T47D (cell line): ENCODE measurements at regions not wholly inside any gene's neighbourhood (a gene's known extent, or its start where the extent isn't known, plus 50 kb on each side); places are given as distances from the start of the nearest gene placed in this dataset.

ENCODE experiments used
- DNase-seq, 2 experiments: peaks; one replicate each; pipeline versions ENCODE4 v3.0.0 to v3.0.0-alpha.2; 2011 to 2012; ENCODE audit warnings: low read depth in 1 of 2, low spot score in 1 of 2
- JUND ChIP-seq: IDR thresholded peaks from 2 replicates; pipeline ENCODE4 v1.6.1; 2012; ENCODE audit warnings: low read depth
- in situ Hi-C: cut with HindIII; loops from 2 replicates; pipeline ENCODE4 v1.10.0; 2016; ENCODE audit warnings: low sequenced_read_pairs, low pct_unique_long_range_greater_than_20kb

DNA sequence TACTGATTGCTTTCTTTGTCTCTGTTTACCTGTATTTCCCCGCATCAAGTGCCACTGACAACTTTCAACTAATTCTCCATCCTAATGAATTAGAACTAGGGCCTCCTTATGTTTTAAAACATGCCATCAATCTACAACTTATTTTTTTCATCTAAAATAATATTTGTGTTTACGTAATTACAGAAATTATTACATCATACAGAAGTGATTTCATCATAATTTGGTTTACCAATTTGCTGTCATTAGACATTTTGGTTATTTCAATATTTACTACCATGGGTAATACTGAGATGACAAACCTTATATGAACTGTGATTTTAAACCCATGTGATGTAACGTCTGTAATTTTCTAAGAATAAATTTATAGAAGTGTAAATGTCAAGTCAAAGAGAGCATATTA is 468.0 kb upstream of the IL12A start:
- TF ChIP-seq JUND: no peak
- in situ Hi-C loops: no loop called here
- no peak for DNase-seq

DNA sequence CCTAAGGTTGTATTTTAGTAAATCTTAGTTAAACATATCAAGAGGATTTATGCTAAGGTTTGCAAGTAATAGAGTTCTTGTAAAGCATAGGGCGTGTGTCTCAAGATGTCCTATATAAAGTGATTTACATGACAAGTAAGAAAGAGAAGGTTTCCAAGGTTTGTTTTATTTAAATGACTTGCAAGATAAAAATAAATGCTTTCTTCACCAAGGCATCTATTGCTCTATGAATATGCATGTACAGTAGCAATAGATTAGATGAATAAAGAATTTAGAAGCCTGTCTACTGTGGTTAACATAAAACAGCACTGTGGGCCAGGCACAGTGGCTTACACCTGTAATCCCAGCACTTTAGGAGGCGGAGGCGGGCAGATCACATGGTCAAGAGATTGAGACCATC is 466.4 kb upstream of the IL12A start:
- in situ Hi-C loops: no loop called here
- no peak for DNase-seq
- no peak for TF ChIP-seq JUND

DNA sequence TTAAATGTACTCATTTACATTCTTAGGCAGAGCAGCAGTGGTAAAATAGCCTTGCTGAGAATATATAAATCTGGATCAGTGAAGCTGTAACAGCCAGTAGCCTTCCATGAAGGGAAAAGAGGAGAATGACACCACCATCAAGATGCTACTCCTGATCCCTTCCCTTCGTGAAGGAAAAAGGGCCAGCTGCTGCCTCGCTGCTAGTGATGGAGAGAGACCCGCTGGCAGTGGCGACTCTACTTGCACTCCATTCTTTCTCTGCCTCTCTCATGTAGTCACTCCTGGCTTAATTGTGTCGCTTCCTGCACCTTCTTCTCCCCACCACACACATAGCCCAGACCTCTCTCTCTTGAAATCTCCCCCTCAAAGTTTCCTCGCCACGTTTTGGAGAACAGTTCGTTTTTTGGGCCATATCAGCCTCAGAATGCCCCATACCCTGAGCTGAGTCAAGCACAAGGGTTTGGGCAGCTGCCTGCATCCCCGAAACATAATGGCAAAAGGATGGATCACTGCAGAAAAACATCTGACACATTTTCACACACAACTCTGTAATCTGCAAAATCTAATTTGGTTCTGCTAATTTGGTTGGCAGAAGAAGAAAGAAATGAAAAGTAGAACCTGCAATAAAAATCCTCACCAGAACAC is 460.3 kb upstream of the IL12A start:
- in situ Hi-C loops: no loop called here
- TF ChIP-seq JUND: no peak
- no peak for DNase-seq

DNA sequence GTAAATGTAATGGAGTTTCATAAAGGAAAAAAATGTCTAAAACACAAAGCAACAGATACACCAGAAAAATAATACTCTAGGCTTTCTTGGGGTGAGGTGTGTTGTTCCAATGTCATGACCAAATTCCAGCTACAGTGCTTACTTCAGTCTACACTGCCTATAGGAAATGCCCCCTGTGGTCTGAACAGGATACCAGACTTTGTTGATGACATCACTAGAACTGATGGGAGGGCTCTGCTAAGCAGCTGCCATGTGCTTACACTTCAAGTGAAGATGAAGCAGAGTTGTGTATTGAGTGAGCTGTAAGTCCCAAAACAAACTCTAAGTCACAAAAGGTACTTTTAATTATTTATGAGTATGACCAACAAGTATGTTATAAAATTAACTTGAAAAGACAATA is 456.1 kb upstream of the IL12A start:
- no peak for TF ChIP-seq JUND
- in situ Hi-C loops: no loop called here
- no peak for DNase-seq

DNA sequence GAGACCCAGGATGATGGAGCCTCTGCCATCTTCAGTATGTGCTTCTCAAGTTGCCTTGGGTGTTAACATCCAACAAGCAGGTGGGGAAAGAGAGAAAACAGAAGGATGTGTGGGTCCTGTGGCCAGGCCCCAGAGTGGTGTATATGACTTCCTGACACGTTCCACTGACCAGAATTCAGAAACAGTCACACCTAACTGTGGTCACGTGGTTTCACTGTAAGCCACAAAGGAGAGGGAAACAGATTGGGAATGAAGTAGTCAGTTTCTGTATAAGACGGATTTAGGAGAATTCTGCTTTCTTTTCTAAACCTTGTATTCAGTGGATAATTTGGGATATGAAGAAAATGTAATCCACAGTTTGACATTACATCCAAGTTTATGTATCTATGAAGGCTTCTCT is 454.1 kb upstream of the IL12A start:
- in situ Hi-C loops: no loop called here
- no peak for TF ChIP-seq JUND
- DNase-seq: no peak

DNA sequence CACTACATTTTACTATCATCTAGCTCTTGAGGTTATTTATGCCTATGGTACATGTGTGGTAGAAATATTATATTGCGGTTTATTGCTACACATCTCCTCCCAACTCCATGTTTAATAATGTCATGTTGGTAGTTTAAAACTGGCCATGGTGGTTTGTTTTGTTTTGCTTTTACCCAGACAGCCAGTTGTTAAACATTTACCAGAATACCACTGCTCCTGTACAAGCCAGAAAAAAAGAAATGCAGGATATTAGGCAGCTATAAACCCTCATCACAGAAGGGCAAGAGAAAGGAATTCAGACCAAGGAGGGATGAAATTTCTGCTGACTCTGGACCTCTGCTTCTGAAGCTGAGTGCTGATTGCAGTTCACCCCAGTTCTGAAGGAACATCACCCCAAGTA is 451.8 kb upstream of the IL12A start:
- in situ Hi-C loops: no loop called here
- no peak for DNase-seq
- TF ChIP-seq JUND: no peak

DNA sequence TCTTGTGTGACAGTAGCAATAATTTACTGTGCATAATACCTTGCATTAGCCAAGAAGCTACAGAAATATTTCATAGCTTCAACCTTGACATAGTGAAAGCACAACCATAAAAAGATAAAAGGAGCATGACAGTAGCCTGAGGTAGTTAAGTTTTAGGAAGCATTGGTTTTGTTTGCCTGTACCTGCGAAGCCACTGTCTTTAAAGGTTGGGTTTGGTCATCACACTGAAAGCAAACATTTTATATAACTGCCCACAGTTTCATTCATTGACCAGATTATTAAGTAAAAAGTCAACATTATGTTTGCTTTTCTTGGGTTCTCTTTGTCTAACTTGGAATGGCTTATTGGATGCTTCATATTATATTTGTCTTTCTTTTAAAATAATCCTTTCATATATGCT is 450.1 kb upstream of the IL12A start:
- no peak for DNase-seq
- no peak for TF ChIP-seq JUND
- in situ Hi-C loops: no loop called here

DNA sequence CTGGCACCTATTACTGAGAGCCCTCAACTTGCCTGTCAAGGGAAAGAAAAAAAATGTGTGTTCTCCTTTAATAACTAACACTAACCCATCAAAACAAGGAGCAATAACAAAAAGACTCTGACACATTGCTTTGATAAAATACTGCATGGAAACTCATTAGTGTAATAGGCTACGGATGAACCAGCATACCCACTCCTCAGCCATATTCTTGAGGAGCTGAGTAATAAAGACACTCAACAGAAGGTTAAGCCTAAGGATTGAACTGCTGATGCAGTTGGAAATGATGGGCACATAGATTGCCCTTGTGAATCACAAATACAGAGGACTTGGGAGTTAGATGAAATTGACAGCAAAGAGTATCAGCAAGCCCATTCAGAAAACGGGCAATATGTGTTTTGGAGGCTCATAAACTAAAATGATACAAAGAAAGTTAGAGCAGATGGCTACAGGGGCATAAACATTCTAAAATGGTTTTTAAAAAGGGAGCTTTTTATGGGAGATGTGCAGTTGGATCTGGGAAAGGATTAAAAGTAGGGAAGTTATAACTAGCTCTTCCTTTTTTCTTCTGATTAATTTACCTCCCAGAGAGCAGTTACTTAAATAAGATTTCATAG is 447.6 kb upstream of the IL12A start:
- no peak for TF ChIP-seq JUND

DNA sequence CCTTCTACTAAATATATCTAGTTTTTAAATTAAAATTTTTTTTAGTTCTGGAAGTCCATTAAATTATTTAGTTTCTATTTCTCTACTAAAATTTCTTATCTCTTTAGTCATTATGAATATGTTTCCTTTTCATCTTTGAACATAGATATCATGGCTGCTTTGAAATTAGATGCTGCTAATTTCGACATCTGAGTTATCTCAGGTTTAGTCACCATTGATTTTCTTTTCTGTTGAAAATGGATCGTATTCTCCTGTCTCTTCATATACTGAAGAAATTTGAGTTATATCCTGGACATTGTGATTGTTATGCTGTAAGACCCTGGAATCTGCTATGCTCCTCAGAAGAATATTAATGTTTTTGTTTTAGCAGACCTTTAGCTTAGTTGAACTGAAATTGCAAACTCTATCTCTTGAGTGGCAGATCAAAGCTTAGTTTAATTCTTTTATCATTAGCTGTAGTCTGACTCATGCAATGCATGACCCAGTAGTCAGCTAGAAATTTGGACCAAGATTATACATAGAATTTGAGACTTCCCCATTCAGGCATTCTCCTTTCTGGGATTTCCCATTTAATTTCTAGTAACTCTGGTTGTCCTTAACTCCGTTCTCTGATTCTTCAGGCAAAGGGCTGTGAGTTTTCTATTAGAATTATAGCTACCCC is 439.8 kb upstream of the IL12A start:
- in situ Hi-C loops: no loop called here
- no peak for DNase-seq
- no peak for TF ChIP-seq JUND

More for the DNA sequence above, 447.6 kb upstream of the IL12A start:
- in situ Hi-C loops: no loop called here
- no peak for DNase-seq

DNA sequence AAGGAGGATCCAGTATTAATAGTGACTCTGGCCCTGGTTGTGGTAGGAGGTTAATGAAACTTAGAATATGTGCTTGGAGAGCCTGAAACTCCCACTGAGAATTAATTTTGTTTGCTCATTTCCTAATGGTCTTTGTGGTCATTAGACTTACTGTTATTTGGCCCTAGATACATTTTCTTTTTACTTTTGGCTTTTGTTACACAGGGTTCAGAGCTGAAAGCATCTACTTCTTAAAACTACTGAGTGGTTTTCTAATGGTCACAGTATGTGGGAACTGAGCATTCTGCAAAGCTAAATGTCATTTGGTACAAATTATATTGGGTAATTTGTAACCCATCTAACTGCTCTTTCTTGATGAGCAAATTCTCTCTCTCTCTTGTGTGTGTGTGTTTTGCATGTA is 433.4 kb upstream of the IL12A start:
- in situ Hi-C loops: no loop called here
- DNase-seq: no peak
- TF ChIP-seq JUND: no peak

DNA sequence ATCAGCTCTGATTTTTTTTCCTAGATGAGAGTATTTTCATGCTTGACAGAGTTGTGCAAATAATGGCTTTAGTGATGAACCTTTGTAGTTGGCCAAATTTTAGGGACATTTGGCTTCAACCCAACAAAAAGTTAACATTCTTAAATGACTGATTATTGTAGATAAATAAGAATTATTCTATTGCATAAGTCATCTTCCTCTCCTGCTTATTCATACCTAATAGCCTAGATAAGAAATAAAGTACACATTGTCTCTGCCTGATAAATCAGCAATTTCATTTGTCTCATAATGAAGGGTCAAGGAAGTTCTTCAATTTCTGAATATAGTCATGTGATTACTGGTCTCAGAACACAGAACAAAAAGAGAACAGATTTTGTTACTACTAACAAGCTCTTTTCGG is 428.9 kb upstream of the IL12A start:
- TF ChIP-seq JUND: no peak
- in situ Hi-C loops: no loop called here
- no peak for DNase-seq

DNA sequence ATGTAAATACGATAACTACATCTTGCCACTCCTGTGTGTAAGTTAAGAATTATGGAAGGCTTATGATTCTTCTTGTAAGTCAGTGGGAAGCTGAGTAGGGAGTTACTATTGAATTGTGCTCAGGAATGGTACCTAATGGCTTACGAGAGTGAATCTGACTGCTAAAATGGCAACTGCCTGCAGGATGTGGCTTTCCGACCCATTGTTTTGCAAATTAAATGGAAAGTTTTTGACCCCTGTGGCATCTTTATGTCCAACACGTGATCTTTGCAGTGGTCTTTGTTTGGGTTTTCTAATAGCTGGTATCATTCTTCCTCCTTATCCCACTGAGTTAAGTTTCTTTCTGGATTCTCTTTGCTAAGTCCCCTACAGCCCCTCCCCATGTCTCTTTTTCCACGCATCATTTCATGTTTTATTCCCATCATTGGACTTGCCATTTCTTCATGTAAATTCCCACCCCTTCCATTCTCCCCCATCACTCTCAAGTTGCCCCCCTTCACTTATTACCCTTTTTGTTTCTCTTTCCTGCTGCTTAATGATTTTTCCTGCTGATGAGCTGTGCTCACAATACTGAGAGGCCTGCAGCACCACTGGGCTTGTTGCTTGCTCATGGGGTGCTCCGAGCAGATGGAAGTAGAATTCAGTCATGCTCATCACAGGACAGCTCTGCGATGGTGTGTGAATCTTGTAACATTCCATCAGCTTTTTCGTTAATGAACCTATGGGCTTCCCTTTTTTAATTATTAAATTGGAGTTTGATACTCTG is 428.2 kb upstream of the IL12A start:
- TF ChIP-seq JUND: no peak
- in situ Hi-C loops: no loop called here
- no peak for DNase-seq

DNA sequence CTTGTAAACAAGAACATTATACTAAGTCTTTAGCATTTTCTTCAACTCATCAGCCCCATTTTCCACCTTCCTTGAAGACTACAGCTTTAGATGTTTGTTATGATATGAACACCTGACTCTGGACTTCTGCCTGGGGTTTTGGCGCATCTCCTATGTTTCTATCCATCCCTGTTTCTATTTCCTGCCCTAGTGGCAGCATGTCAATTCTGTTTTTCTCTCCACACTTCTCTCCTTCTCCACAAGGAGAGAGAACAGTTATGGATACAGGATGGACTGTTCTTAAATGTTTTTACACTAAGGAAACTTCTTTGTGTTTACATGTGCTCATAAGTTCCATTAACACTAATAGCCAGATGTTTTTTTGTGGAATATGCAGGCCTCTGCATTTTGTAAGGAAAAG is 423.3 kb upstream of the IL12A start:
- in situ Hi-C loops: no loop called here
- DNase-seq: no peak
- TF ChIP-seq JUND: no peak
